Endothelial cell of umbilical vein (primary cell): ENCODE measurements at regions not wholly inside any gene's neighbourhood (a gene's known extent, or its start where the extent isn't known, plus 50 kb on each side); places are given as distances from the start of the nearest gene placed in this dataset.

Experiments
- BruUV-seq: library from RNA; stranded (reverse); fragments of 400-500 nt; replicated peaks from 2 replicates; lab custom pipeline; 2021; lab: Mats Ljungman, UMichigan
- CTCF ChIA-PET: fragments of 300-600, 350-600 bp; sonication (Branson Sonifier 250); formaldehyde crosslinking; loops from one replicate; lab custom pipeline; 2021; ENCODE audit warnings: antibody characterized with exemption, inconsistent platforms; lab: Charles Lee
- POLR2A ChIA-PET: fragments of 300-600, 350-600 bp; sonication (Branson Sonifier 250); formaldehyde crosslinking; loops from one replicate; lab custom pipeline; 2021; ENCODE audit warnings: antibody characterized with exemption, inconsistent platforms; lab: Charles Lee
- DNase-seq: peaks from one replicate; pipeline ENCODE4 v3.0.0-alpha.2; 2011; ENCODE audit warnings: low read depth, low spot score
- FAIRE-seq: peaks from 2 replicates; lab custom pipeline; 2011; peaks lifted over from hg19 to GRCh38; lab: Jason Lieb, UNC
- H2AFZ ChIP-seq: 2 replicates; pipeline ENCODE4 v1.6.0; 2012; ENCODE audit warnings: low read depth, low read length, control low read depth, inconsistent platforms
- H3K27ac ChIP-seq: 2 replicates; pipeline ENCODE4 v1.5.1; 2011; ENCODE audit warnings: low read depth, mild to moderate bottlenecking, control low read depth, low read length, moderate library complexity; ENCODE audit not compliant: insufficient read depth
- H3K27me3 ChIP-seq, 2 experiments: 2 replicates each; pipeline versions ENCODE4 v1.6.0 to v1.6.1; 2011; ENCODE audit warnings: low read length in 2 of 2, mixed read lengths in 1 of 2; ENCODE audit not compliant: control insufficient read depth in 2 of 2, insufficient read depth in 2 of 2
- H3K36me3 ChIP-seq, 2 experiments: 2 replicates in 1 of 2; 3 replicates in 1 of 2; pipeline ENCODE4 v1.5.1; 2011; ENCODE audit warnings: low read length in 2 of 2, mild to moderate bottlenecking in 1 of 2, moderate library complexity in 1 of 2; ENCODE audit not compliant: control insufficient read depth in 2 of 2, insufficient read depth in 2 of 2; ENCODE audit errors: extremely low read depth in 1 of 2
- H3K4me1 ChIP-seq: 3 replicates; pipeline ENCODE4 v1.5.1; 2011; ENCODE audit warnings: mild to moderate bottlenecking, low read length; ENCODE audit not compliant: control insufficient read depth, insufficient read depth; ENCODE audit errors: extremely low read depth
- H3K4me2 ChIP-seq: 2 replicates; pipeline ENCODE4 v1.6.1; 2011; ENCODE audit warnings: low read length, control low read depth, mixed read lengths; ENCODE audit not compliant: insufficient read depth
- H3K4me3 ChIP-seq, 3 experiments: fragments of 200-600 bp in 1 of 3; sonication (generic), shearing (Covaris generic) in 1 of 3; replicated peaks in 1 of 3; 2 replicates each; pipeline ENCODE4 v1.5.1; 2011 to 2016; ENCODE audit warnings: control low read depth in 3 of 3, low read length in 3 of 3, mild to moderate bottlenecking in 2 of 3, inconsistent platforms in 1 of 3, low read depth in 1 of 3, moderate library complexity in 1 of 3; ENCODE audit not compliant: insufficient read depth in 1 of 3
- H3K79me2 ChIP-seq: 2 replicates; pipeline ENCODE4 v1.6.0; 2012; ENCODE audit warnings: low read length, inconsistent platforms; ENCODE audit not compliant: control insufficient read depth, insufficient read depth
- H3K9ac ChIP-seq: replicated peaks from 2 replicates; pipeline ENCODE3; 2011; ENCODE audit warnings: low read length, control low read depth; ENCODE audit not compliant: insufficient read depth; ENCODE audit errors: extremely low read depth
- H3K9me1 ChIP-seq: replicated peaks from 3 replicates; pipeline ENCODE4 v1.6.0; 2011; ENCODE audit warnings: mild to moderate bottlenecking, low read length; ENCODE audit not compliant: control insufficient read depth, insufficient read depth; ENCODE audit errors: extremely low read depth
- H3K9me3 ChIP-seq: replicated peaks from 2 replicates; pipeline ENCODE4 v1.5.1; 2012; ENCODE audit warnings: low read length, inconsistent platforms; ENCODE audit not compliant: control insufficient read depth, insufficient read depth
- H4K20me1 ChIP-seq: replicated peaks from 2 replicates; pipeline ENCODE3; 2011; ENCODE audit warnings: mild to moderate bottlenecking, low read length; ENCODE audit not compliant: control insufficient read depth, insufficient read depth; ENCODE audit errors: extremely low read depth
- EZH2 ChIP-seq: IDR thresholded peaks from 2 replicates; pipeline ENCODE4 v1.6.1; 2012; ENCODE audit warnings: borderline replicate concordance, low read depth, mild to moderate bottlenecking, moderate library complexity, low read length, inconsistent platforms; ENCODE audit not compliant: severe bottlenecking
- FOS ChIP-seq: IDR thresholded peaks from 2 replicates; pipeline ENCODE4 v1.6.1; 2011; ENCODE audit warnings: mild to moderate bottlenecking, low read length, moderate library complexity, borderline replicate concordance; ENCODE audit not compliant: insufficient read depth
- GATA2 ChIP-seq: IDR thresholded peaks from 2 replicates; pipeline ENCODE4 v1.7.0; 2011; ENCODE audit warnings: low read depth, mild to moderate bottlenecking, moderate library complexity, mixed read lengths, low read length; ENCODE audit not compliant: insufficient read length, insufficient read depth
- JUN ChIP-seq: IDR thresholded peaks from 2 replicates; pipeline ENCODE4 v1.6.1; 2011; ENCODE audit warnings: borderline replicate concordance, low read depth; ENCODE audit not compliant: insufficient read length, insufficient read depth
- MAX ChIP-seq: IDR thresholded peaks from 2 replicates; pipeline ENCODE4 v1.6.1; 2011; ENCODE audit not compliant: insufficient read depth, insufficient read length
- MYC ChIP-seq: IDR thresholded peaks from one replicate; pipeline ENCODE4 v1.6.1; 2011; ENCODE audit warnings: mild to moderate bottlenecking, low read depth, low read length
- POLR2A ChIP-seq: IDR thresholded peaks from 2 replicates; pipeline ENCODE4 v1.6.1; 2012; ENCODE audit warnings: low read depth, mild to moderate bottlenecking, control low read depth, low read length
- POLR2AphosphoS5 ChIP-seq: IDR thresholded peaks from 2 replicates; pipeline ENCODE4 v1.6.1; 2012; ENCODE audit warnings: low read depth, mild to moderate bottlenecking, control low read depth, low read length, moderate library complexity; ENCODE audit not compliant: insufficient read depth
- dilution Hi-C: fragments of 300-500 bp; cut with MboI; formaldehyde crosslinking; loops from one replicate; pipeline ENCODE4 v1.15.0; 2019; ENCODE audit warnings: low sequenced_read_pairs; ENCODE audit not compliant: extremely low pct_ligation_motif_present
- intact Hi-C: fragments of 100-400 bp; cut with micrococcal nuclease; formaldehyde crosslinking; loops from one replicate; pipeline ENCODE4 v1.10.0; 2022
- TF ChIP-seq, protein P1 (sequence below), 2 donors: IDR thresholded peaks; 1 replicate in 1 of 2; 2 replicates in 1 of 2; pipeline ENCODE4 v1.5.1; 2011; ENCODE audit warnings: low read length in 2 of 2, mild to moderate bottlenecking in 2 of 2, moderate library complexity in 2 of 2, control low read depth in 1 of 2, inconsistent platforms in 1 of 2, low read depth in 1 of 2; ENCODE audit not compliant: insufficient read depth in 1 of 2; ENCODE audit errors: extremely low read depth in 1 of 2

DNA sequence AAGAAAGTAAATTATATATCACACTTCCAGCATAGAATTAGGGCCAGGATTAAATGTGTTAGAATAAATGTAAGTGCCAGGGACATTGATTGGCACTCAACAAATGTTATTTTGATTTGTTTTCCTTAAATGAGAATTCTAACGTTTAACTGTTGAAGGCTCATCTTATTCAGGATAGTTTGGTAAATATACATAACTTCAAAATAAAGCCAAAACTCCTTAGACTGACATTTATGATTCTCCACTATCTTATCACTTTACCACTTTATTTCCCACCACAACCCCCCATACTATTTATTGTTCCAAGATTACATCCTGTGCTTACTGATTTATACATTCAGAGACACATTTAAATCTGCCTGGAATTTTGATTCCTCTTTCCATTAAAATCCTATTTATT lies 769.5 kb upstream of the CDH2 start:
- no peak for FAIRE-seq
- H3K9ac ChIP-seq, result no peak overlapping the region
- no peaks in the 10 kb centered on the region for H3K27me3 ChIP-seq
- no peaks in the 10 kb centered on the region for H3K4me1 ChIP-seq
- H2AFZ ChIP-seq, result no peak overlapping the region
- H3K9me3 ChIP-seq, result no peaks in the 10 kb centered on the region
- H3K9me1 ChIP-seq, result no peaks in the 10 kb centered on the region
- intact Hi-C loops, result no loop called here
- BruUV-seq, result no TSS peak
- H3K36me3 ChIP-seq, result no peaks in the 10 kb centered on the region
- H3K27ac ChIP-seq, result no peak overlapping the region
- DNase-seq, result no peak
- ChIA-PET POLR2A (no interaction called here), CTCF (no interaction called here)
- TF ChIP-seq POLR2A (no peak), FOS (no peak), EZH2 (no peak), GATA2 (no peak), MYC (no peak), POLR2AphosphoS5 (no peak), MAX (no peak), JUN (no peak)
- TF ChIP-seq, protein P1, sequence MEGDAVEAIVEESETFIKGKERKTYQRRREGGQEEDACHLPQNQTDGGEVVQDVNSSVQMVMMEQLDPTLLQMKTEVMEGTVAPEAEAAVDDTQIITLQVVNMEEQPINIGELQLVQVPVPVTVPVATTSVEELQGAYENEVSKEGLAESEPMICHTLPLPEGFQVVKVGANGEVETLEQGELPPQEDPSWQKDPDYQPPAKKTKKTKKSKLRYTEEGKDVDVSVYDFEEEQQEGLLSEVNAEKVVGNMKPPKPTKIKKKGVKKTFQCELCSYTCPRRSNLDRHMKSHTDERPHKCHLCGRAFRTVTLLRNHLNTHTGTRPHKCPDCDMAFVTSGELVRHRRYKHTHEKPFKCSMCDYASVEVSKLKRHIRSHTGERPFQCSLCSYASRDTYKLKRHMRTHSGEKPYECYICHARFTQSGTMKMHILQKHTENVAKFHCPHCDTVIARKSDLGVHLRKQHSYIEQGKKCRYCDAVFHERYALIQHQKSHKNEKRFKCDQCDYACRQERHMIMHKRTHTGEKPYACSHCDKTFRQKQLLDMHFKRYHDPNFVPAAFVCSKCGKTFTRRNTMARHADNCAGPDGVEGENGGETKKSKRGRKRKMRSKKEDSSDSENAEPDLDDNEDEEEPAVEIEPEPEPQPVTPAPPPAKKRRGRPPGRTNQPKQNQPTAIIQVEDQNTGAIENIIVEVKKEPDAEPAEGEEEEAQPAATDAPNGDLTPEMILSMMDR (IDR thresholded peaks at IDR 0.05; ENCODE audit: extremely low read depth in 1 of 2, insufficient read depth in 1 of 2, low read depth in 1 of 2, low read length in 2 of 2), result no peak
- H4K20me1 ChIP-seq, result no peaks in the 10 kb centered on the region
- no peaks in the 10 kb centered on the region for H3K79me2 ChIP-seq
- dilution Hi-C loops, result no loop called here
- H3K4me3 ChIP-seq, result no peak overlapping the region
- H3K4me2 ChIP-seq, result no peak overlapping the region
